ENCODE measurements at regions not wholly inside any gene's neighbourhood (a gene's known extent, or its start where the extent isn't known, plus 50 kb on each side); places are given as distances from the start of the nearest gene placed in this dataset.

DNA sequence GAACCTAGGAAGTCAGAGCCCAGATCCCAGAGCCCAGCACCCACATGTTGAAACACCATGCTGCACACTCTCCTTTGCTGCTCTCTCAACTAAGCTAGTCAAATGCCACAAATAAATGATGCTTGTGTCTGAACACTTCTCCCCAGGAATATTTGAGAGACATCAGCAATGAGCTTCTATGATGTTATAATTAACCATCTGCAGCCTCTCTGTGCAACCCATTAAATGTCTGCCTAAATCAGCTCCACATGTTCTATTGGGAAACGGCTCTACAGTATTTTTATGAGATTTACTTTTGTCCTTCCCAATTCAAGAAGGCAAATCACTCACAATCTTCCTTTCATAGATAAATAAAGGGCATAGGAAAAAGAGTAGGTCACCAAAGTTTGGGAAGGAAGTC lies 266.8 kb upstream of the PARD3B start:
- no peak for DNase-seq

DNA sequence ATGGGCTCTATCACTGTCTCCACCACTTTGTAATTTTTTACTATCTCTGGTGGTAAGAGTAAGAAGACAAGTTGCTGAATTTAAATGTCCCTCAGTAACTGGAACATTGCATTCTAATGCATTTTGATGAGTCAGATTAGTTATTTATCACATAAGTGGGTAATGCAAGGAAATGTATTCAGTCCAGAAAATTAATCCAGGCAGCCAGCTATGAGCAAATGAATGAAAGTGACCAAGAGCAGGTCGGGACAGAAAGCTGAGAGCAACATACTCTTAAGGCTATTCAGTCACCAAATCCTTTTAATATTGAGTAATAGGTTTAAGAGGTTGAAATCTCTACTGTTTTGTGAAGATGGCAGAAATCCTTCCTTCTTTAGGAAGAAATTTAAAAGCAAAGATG lies 265.5 kb upstream of the PARD3B start:
- DNase-seq, result no peak

DNA sequence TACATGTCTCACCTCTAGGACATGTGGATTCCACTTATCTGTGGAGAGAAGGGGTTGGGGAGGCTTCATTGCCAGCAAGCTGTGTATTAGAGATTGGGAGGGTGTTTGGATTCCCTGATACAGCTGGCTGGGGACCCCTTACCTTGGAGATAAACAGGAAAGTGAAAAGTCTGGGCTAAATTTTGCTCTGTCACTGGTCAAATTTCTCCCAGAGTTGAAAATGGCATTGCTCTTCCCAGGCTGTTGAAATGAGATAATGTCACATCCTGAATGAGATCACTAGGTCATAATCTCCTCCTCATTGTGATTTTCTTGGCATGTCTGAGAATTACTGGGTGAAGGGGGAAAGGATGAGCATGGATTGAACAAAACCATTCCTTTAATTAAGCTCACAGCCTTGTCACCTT lies 265.0 kb upstream of the PARD3B start:
- DNase-seq, result no peak

DNA sequence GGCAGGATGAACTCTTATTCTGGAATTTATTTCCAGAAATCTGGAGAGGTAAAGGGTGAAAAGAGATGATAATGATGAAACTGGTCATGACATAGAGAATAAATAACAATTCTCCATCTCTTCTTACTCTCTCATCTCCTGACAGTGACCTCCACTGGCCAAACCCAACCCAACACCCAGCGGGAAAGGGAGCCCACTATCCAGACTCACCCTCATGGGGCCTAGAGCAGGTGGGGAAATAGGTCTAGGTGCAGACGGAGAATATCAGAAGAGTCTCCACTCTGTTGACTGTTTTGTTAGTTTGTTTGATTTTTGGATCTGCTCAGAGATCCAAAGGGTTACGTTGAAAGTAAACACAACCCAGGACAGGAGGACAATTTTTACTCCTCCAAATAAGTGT lies 263.2 kb upstream of the PARD3B start:
- no peak for DNase-seq

DNA sequence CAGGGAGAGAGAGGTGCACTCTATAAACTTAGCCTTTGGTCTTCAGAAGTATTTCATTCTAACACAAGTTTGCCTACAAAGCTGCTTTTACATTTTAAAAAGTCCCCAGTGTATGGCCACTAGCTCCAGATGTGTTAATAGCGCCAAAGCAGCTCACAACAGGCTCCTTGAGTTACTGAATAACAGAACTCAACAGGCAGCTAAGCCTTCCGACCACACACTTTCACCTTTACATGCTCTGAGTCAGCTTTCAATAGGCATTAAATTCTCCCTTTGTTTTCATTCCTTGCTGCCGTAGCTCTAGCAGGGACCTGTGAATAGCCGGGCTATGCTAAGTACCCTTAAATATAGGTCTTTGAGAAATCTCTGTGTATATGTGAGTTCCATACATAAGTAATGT lies 262.8 kb upstream of the PARD3B start:
- no peak for DNase-seq

DNA sequence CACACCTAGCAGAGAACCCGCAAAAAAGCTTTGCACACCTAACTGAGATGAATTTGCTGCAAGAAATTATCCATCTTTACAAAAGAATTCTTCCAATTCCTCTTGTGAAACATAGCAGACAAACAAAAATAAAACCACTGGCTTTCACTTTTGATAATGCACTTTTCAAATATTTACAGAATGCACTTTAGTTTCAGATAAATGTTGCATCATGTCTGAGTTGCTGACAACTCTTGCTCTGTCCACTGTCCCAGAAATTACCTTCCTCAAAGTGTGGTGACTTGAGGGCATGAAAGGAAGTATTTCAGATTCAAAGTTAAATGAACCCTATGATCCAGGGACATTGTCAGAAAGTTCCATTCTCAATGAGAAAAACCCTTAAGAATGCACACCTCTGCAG lies 256.2 kb upstream of the PARD3B start:
- no peak for DNase-seq

DNA sequence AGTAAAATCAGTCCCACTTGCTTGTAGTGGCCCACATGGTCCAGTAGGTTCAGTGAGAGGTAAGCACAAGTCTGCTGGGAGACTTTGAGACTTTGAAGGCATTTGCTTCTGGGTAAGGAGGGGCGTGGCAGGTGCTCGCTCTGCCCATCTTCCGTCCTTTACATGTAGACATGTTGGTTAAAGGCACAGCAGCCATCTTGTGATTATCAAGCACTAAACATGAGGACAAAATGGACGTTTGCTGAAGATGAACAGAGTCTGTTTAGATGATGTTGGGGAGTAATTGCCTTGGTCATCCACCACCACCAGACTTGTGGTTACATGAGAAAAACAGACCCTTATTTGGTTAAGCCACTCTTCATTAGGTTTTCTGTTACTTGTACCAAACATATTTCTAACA lies 252.8 kb upstream of the PARD3B start:
- no peak for DNase-seq

DNA sequence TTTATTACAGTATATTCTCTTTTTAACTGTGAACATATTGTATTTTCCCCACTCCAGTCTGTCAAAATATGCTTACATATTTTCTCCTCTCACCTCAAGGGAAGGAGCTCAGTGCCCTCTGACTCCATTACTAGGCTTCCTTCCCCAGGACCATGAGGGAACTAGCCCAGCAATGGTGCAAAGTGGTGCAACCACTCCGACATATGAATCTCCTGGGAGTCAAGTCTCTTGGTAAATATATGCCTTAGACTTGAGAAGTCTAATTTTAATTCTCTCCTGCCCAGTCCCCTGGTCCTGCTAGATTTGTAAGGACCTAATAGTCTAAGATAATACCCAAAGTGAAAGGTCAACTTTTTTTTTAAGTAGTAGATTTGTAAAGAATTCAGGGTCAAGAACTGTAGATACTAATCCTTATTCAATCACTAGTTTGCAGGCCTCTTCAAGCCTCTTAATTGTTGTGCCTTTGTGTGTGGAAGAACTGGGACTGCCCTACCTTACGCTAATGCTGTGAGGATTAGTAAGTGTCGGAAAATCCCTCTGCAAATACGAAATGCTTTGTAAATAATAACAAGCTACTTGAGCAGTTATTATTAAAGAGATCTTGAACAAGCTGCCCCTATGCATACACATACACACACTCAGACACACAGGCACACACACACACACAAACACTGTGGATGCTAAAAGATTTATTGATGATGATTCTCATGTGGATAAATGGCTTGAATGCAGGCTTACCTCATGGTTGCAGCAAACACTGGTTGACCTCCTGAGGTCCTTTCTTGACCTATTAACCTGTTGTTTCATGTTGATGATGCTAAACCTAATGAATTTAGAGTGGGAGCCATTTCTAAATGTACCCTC lies 251.2 kb upstream of the PARD3B start:
- no peak for DNase-seq

DNA sequence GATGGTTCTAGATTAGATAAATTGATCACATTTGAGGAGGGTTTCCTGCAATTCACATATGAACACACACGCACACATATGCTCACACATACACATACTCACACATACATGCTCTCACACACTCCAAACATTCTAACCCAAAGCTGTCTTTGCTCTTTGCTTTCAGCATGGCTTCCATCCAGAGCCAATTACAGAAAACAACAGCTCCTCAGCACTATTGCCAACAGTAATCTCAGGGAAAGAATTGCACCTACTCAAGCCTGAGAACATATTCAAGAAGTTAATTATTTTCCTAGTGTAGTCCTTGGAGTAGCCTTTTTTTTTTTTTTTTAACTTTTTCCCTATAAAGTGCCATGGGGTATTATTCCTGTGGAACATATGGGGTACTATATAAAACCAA lies 246.9 kb upstream of the PARD3B start:
- DNase-seq, result no peak

DNA sequence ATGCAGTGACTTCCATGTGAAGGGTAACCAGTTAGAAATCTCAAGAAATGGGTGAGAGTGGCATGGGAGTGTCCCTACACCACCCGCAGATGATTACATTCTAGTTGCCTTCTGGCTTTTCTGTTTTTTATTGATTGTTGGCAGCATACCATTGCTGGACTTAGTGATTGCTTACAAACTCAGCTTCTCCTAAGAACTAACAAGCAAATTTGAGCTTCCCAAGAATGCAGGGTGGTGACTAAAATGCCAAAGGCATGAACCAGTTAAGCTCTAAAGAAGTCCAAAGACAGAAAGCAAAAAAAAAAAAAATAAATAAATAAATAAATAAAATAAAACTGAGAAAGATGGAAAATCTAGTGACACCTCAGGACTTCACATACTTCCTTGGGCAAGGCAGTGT lies 245.5 kb upstream of the PARD3B start:
- no peak for DNase-seq

DNA sequence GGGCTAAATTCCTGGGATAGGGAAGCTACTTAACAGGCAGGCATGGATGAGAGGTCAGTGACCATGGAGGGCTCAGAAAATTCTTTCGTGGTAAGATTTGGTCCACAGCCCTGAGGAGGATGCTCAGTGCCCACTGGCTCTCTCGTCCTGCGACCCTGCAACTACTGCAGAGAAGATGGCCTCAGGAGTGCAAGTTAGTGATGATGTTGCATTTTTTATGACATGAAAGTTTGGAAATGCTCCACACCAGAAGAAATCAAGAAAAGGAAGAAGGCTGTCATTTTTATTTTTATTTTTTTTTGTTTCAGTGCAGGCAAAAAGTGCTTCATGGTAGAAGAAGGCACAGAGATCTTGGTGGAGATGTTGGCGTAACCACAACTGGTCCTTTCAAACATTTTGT lies 238.6 kb upstream of the PARD3B start:
- DNase-seq, result no peak

DNA sequence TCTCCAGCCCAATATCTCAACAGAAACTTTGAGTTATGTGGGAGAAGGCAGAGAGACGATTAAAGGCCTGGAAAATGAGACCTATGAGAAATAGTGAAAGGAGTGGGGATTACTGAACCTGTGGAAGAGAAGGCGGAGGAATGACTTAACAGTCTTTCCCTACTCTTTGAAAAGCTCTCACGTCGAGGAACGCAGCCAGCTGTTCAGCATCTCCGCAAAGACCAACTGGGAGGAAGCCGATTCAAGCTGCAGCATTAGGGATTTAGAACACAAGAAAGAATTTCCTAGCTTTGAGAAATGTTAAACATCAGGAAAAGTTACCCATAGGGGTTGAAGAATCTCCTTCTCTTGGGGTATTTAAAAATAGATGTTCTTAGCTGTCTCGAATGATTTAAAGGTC lies 233.2 kb upstream of the PARD3B start:
- DNase-seq, result peak; percentile 38

DNA sequence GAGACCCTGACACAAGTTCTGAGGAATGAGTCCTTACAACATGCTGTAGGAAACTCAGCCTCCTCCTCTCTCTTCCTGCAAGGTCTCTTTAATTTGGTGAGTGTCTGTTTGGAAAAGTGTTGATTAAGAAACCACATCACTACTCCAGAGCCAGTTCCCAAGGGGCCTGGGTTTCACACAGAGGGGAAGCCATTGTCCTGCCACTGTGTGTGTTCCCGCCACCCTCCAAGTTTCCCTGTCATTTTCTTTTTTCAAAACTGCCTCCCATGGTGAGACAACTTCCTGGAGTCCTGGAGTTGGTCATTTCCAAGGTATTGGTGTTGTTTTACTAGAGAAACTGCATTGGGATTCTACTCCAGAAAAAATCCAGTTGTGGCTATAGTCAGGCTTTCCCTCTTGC lies 232.0 kb upstream of the PARD3B start:
- no peak for DNase-seq

DNA sequence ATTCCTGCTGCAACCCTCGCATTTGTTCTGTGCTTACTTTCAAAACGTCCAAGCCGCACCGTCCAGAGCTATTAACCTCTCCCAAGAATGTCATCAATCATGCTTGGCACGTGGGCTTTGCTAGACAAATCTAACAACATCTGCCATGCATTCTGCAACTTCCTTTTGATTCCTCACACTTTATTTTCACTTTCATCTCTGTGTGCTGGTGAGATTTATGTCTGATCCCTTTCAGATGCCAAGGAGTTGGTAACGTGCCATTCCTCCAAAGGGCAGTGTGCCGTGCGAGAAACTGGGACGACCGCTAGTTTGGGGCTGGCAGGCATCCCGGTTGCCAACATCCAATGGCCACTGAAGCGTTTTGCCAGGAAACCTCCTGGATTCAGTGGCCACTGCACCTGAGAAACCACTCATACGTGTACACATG lies 230.0 kb upstream of the PARD3B start:
- DNase-seq, result no peak

DNA sequence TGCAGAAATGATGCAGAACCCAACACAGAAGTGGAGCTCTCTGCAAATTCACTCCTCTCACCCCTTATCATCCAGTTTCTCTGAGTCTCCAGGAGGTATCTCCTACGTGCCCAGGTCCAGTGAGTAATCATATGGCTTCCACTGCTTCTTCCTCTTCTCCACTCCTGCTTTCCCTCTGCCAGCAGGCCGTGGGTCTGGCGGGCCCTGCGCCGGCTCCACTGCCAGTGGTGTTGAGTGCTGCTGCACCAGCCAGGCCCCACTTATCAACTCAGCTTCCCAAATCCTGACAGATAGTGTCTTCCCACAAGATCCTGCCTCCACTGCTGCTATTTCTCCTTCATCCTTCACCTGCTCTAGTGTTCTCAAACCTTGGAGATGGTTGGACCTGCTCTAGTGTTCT lies 227.6 kb upstream of the PARD3B start:
- DNase-seq, result no peak

DNA sequence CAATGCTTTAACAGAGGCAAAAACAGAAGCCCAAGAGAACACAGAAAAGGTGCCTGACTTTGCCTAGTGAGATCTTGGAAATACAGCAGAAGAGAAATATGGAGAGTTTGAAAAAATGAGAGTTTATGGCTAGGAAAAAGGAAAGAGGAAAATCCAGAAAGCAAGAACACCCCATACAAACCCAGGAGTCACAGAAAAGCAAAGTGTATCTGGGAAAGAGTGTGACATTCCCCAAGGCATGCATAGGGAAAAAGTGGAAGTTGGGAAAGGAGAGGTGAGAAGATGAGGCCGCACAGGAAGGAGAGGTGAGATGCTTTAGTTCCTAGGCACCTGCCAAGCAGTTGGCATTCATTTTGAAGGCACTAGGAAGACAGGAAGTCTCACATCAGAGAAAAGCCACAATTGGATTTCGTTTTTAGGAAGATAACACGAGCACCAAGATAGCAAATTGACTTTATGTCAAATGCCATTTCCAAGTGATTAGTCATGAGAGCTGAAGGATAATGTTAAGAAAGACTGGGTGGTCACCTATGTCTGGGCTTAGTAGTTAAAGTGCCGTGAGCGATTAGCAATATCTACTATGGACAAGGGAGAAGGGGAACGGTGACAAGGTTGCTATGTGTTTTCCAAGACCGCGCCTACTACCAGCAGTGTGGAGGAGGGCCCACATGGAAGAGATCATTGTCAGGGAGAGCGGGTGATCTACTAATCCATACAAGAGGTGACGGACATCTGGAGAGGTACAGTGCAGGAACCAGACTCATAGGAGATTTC lies 224.1 kb upstream of the PARD3B start:
- no peak for DNase-seq

DNA sequence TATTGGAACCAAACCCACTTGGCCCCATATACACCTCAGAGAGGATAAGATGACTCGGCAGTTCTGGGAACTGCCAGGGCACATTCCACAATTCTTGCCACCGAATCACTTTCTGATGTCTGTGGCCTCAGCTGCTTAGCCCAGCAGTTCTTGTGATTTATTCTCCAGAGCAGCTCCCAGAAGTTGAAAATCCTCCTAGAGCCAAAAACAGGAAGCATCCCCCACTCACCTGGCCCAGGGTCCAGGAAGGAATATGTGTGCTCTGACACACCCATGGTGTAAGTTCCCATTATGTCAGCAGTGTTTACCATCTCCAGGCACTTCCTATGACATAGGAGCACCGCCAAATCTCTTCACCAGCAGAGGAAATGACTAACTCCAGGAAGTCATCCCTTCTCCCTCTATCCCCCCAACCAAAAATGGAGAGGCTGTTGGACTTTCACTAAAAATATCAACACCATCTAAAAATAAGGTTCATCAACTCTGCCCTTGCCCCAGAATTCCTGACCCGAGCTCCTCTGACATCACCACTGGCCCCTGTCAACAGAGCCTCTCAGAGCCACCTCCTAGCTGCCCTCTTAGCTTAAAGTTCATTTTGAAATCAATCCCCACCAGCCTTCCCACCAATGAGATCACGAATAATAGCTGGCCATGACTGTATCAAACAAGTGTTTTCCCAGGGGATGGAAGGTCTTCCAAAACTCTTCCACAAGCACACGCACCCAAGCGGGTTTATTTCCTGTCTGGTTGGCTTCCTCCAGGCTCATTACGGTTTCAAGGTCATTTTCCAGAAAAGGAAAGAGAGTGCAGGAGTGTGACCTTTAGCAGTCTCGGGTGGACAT lies 223.1 kb upstream of the PARD3B start:
- DNase-seq, result peak; percentile 49

DNA sequence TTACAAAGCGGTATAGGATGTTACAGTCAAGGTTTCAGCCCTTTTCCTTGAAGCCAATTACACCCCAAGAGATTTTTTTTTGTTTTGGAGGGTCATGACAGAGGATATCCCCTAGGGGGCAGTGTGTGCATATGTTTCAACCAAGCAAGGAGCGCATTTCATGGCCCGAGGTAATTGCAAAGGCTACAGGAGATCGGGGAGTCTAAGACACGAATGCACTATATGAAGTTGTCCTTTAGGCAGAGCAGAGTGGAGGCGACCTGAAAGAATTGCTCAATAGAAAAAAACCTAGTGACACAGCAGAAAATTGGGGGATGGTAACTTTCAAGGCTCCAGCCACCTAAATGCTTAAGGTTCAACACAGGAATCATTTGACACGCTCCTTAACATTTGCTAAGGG lies 219.8 kb upstream of the PARD3B start:
- peak; percentile 81 for DNase-seq

DNA sequence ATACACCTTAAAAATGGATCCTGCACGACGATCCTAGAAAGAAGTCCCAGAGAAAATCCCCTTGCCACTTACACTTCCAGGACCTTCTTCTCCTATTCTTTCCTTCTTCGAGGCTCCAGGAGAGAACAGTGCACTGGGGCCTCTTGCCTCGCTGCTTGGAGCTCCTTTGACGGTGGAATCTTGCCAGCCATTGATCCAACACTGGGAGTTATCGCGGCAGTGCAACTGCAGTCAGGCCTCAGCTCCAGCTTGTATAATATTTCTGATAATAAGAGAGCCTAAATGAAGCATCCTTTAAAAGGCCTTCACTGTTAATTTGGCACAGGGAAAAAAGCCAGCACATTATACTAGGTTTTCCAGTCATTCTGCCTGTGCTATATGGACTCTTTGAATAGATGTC lies 216.9 kb upstream of the PARD3B start:
- no peak for DNase-seq

DNA sequence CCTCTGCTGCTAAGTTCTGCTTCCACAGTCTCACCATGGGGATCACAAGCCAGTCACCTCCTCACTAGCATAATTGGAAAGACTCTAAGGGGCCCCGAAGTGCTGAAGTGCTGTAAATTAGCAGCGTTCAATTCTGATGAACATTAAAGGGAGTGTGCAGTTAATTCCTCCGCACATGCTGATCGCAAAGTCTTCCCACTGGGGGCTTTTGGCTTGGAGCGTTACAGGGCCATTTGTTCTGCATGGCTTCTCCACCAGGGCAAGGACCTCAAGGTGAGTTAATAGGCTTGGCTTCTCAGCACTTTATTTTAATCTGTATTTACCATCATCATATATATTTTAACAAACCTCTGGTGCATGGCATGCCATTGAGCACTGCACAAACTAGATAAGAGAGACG lies 216.3 kb upstream of the PARD3B start:
- DNase-seq, result no peak

DNA sequence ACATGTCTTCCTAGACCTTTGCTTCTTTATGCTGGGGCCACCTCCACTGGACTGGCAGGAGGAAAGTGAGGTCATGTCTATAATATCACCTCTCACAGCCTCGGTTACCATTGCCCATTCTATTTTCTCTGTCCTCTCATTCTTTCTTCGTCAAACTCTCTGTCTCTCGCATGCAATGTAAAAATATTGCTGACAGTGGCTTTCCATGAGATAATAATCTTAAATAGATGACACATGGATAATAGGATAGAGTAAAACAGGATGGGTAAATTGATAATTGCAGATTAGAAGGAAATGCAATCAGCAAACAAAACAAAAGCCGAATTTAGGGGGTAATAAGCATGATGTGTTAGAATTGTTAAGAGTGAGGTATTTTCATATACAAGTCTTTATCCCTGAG lies 215.7 kb upstream of the PARD3B start:
- no peak for DNase-seq

DNA sequence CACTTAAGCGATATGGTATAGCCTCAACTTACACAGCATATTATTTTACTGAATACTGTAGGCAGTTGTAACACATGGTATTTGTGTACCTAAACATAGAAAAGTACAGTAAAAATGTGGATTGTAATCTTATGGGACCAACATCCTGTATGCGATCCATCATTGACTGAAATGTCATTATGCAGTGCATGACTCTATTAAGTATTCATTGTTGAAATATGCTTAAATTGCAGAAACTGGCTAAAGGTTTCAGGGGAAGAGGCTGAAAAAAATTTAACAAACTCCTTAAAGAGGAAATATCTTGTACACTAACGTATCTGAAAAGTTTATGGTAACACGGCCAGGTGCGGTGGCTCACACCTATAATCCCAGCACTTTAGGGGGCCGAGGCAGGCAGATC lies 214.1 kb upstream of the PARD3B start:
- DNase-seq, result no peak

DNA sequence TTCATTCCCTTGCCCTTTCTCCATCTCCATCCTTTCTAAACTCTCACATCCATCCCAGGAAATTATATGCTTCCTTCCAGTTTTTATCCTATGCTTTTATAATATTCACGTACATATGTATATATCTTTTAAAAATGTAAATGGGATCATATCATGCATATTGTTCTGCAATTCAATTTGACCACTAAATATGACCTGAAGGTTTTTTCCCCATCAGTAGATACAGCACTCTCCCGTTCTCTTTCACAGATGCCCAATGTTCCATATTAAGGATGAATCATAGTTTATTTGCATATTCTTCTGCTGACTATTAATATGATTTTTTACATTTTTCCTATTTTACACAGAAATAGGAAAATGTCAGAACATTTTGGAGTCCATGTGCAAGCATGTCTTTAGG lies 213.3 kb upstream of the PARD3B start:
- no peak for DNase-seq

DNA sequence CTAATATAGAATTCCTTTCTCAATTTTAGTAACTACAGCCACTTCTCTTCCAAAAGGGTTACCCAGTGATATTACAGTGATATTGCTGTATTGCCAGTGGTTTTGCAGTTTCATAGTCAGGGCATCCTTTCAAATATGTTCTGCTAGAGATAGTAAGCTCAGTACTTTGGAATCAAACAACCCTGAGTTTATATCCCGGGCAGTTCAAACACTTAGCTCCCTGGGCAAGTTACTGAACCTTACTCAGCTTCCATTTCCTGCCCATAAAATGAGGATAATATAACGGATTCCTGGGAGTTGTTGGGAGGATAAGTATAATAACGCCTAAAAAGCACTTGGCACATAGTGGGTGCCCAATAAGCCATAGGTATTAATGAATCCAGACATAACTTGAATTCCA lies 212.6 kb upstream of the PARD3B start:
- no peak for DNase-seq

Data from femur (tissue), 1 donor.